T-helper 22 cell (primary cell): ENCODE measurements at regions not wholly inside any gene's neighbourhood (a gene's known extent, or its start where the extent isn't known, plus 50 kb on each side); places are given as distances from the start of the nearest gene placed in this dataset.

Experiments used
- DNase-seq: peaks from one replicate; pipeline ENCODE4 v3.0.0-alpha.2; 2020; ENCODE audit warnings: low read depth

GRCh38 chr13:107331359-107331758, 763.4 kb upstream of the ARGLU1 start:
- DNase-seq = no peak

- DNase-seq = no peak
Measured at GRCh38 chr13:107330484-107330883, 762.5 kb upstream of the ARGLU1 start.

- DNase-seq = no peak
Measured at GRCh38 chr13:107329991-107330390, 762.1 kb upstream of the ARGLU1 start.

GRCh38 chr13:107324416-107325204, 756.7 kb upstream of the ARGLU1 start:
- DNase-seq = no peak

DNA sequence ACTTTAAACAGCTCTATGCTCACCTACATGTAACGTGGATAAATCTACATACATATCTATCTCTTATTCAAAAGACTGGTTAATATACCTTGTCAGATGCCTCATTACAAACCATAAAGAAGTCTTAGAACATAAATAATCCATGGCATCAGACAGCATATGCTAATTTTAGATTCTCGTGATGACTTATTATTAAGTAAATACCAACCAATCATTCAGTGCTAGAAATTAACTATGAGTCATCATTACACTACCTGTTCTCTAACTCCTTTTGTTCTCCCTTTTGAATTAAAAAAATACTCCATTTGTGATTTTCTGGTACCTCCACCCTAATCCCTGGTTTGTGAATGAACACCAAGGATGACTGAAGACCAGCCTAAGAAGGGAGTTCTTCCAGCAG, 754.3 kb upstream of the ARGLU1 start:
- DNase-seq = no peak

- DNase-seq = no peak
Measured at GRCh38 chr13:107305178-107305577, 737.2 kb upstream of the ARGLU1 start.

- no peak for DNase-seq
Measured at GRCh38 chr13:107301724-107302374, 733.9 kb upstream of the ARGLU1 start.

DNA sequence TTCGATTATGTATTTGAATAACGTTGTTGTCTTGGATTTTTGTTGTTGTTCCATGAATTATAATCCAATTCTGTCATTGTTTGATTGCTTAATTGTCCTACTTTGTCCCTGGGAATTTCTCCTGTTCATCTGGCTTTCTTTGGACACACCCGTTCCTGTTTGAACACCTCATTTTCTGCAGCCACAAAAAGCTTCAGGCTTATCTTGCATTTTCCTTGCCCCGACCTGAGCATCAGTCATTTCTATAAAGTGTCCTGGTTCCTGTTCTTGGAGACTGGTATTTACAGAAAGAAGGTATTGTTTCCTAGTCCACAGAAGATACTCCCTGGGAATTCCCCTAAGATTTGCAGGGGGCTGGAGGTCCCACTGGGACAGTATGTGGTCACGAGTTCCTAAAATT, 731.8 kb upstream of the ARGLU1 start:
- DNase-seq = no peak

GRCh38 chr13:107296804-107297203, 728.9 kb upstream of the ARGLU1 start:
- DNase-seq = no peak

- no peak for DNase-seq
Measured at GRCh38 chr13:107295416-107296140, 727.6 kb upstream of the ARGLU1 start.

- no peak for DNase-seq
Measured at GRCh38 chr13:107293924-107294323, 726.0 kb upstream of the ARGLU1 start.

DNA sequence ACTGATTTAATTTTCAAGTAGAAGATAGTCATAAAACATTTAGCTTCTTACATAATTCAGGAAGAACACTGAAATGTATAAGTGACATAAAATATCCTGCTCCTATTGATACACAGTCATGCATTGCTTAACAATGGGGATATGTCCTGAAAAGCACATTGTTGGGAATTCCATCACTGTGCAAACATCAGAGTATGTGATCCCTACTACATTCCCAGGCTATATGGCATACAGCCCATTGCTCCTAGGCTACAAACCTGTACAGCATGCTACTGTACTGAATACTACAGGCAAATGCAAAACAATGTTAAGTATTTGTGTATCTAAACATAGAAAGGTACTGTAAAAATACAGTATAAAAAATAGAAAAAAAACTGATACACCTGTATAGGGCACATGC, 723.9 kb upstream of the ARGLU1 start:
- DNase-seq = no peak

- DNase-seq = no peak
Measured at GRCh38 chr13:107289540-107289939, 721.6 kb upstream of the ARGLU1 start.

DNA sequence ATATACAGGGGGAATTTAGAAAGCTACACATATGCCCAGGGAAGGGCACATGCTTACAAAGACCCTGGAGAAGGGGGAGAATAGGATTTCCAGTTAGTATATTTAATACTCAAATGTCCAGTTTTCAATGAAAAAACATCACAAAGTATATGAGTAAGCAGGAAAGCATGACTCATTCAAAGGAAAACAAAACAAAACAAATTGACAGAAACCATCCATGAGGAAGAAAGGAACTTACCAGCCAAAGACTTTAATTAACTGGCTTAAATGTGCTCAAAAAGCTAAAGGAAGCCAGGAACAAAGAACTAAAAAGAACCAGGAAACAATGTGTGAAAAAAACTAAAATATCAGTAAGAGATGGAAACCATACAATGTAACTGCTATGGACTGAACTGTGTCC, 716.2 kb upstream of the ARGLU1 start:
- DNase-seq = no peak

GRCh38 chr13:107277911-107278310, 710.0 kb upstream of the ARGLU1 start:
- DNase-seq = no peak

DNA sequence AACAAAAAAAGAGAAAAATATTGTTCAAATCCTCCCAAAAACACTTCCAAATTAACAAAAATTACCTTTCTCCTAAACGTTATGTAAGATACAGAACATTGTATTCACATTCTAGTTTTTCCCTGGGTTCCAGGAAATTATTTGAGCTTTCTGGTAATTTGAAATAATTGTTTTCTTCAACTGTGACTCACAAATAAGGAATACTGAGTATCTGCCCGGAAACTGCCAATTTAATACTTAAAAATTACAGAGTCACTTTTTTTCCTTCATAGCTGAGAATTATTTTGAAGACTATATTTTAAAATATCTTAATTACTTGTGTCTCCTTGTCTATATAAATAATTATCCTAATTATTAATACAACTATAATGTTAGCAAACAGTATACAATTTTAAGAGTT, 709.0 kb upstream of the ARGLU1 start:
- DNase-seq = no peak

GRCh38 chr13:107275945-107276614, 708.1 kb upstream of the ARGLU1 start:
- DNase-seq = no peak

DNA sequence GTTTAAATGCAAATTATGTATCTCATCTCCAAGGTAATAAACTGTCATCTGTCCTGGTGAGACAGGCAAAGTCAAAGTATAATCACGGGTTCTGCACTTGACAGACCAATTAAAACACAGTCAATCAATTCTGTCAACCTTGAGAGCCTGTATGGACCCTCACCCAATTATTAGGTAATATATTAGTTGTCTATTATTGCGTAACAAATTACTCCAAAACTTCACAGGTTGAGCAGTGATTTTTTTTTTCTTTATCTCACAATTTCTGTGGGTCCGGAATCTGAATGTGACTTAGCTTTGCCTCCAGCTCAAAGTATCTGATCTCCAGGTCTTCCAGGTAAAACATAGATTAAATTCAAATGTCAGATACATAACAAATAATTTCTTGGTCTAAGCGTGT, 707.4 kb upstream of the ARGLU1 start:
- DNase-seq = no peak

- DNase-seq = no peak
Measured at GRCh38 chr13:107271227-107271626, 703.3 kb upstream of the ARGLU1 start.

GRCh38 chr13:107266657-107267056, 698.7 kb upstream of the ARGLU1 start:
- DNase-seq = no peak

- DNase-seq = no peak
Measured at GRCh38 chr13:107258599-107259187, 690.8 kb upstream of the ARGLU1 start.

- DNase-seq = no peak
Measured at GRCh38 chr13:107254392-107254791, 686.5 kb upstream of the ARGLU1 start.
